ENCODE measurements at regions not wholly inside any gene's neighbourhood (a gene's known extent, or its start where the extent isn't known, plus 50 kb on each side); places are given as distances from the start of the nearest gene placed in this dataset.

DNA sequence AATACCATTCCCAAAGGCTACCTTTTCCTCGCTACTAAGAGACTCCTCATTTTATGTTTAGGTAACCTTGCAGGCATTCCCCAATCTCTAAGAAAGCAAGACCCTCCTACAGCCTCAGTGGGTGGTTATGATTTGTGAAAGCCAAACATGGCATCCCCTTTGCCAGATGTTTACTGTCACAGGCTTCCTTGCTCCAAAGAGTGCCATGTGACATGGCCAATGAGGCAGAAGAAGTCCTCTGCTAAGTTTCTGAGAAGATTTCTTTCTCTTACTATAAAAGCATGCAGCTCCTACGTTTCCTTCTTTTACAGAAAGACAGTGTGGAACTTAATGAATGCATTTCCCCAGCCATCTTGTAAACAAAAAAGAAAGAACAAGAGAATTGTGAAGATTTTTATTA is 688.2 kb downstream of the TBC1D32 start:
- H3K9me3 ChIP-seq (replicated peaks; ENCODE audit: control insufficient read depth, insufficient read depth, low read depth, low read length): no peaks in the 10 kb centered on the region
- POLR2A ChIA-PET: no interaction called here
- 0% methylated on average over 2 of the region's 2 CpGs for WGBS (ENCODE audit: insufficient coverage, low coverage, missing lambda C conversion rate)
- CTCF ChIA-PET (ENCODE audit: low intra/inter-chr PET ratio): no interaction called here
- H3K36me3 ChIP-seq (ENCODE audit: control insufficient read depth, insufficient read depth, low read length): no peaks in the 10 kb centered on the region
- H2AFZ ChIP-seq (ENCODE audit: low read depth, low read length): no peak overlapping the region
- BruUV-seq (replicated peaks): no TSS peak
- H3K9me1 ChIP-seq (ENCODE audit: control insufficient read depth, insufficient read depth, low read length): no peaks in the 10 kb centered on the region
- TF ChIP-seq CC2D1A (IDR thresholded peaks at IDR 0.05) (no peak), ZBTB7A (IDR thresholded peaks at IDR 0.05; ENCODE audit: borderline replicate concordance, control insufficient read depth, low read depth, low read length) (no peak), RCOR1 (IDR thresholded peaks at IDR 0.05; ENCODE audit: borderline replicate concordance in 1 of 2, low read depth in 2 of 2, low read length in 2 of 2) (no peak), NCOA2 (IDR thresholded peaks at IDR 0.05; ENCODE audit: partially characterized antibody in 2 of 2) (no peak)
- FAIRE-seq (no peak), DNase-seq (ENCODE audit: extremely low read depth in 1 of 4, low spot score in 3 of 4) (no peak), ATAC-seq (no peak)
- intact Hi-C loops (cut with micrococcal nuclease) (no loop called here), in situ Hi-C loops (cut with MboI) (no loop called here)
- no peak overlapping the region for H3K4me3 ChIP-seq
- H3K27ac ChIP-seq (ENCODE audit: extremely low read depth, low read depth, low read length): no peak overlapping the region
- no peaks in the 10 kb centered on the region for H3K4me1 ChIP-seq (replicated peaks in 1 of 2; ENCODE audit: control insufficient read depth in 2 of 2, insufficient read depth in 2 of 2, low read length in 2 of 2)
- H3K9ac ChIP-seq (ENCODE audit: insufficient read depth in 1 of 2, low read depth in 2 of 2, low read length in 2 of 2): no peak overlapping the region
- H4K20me1 ChIP-seq (replicated peaks; ENCODE audit: control insufficient read depth, insufficient read depth, low read length): no peaks in the 10 kb centered on the region
- H3K79me2 ChIP-seq (ENCODE audit: control insufficient read depth, insufficient read depth, low read length): no peaks in the 10 kb centered on the region
- H3K4me2 ChIP-seq (ENCODE audit: insufficient read depth, low read length): no peak overlapping the region
- H3K27me3 ChIP-seq (ENCODE audit: control insufficient read depth in 2 of 2, insufficient read depth in 2 of 2, low read length in 2 of 2): no peaks in the 10 kb centered on the region

DNA sequence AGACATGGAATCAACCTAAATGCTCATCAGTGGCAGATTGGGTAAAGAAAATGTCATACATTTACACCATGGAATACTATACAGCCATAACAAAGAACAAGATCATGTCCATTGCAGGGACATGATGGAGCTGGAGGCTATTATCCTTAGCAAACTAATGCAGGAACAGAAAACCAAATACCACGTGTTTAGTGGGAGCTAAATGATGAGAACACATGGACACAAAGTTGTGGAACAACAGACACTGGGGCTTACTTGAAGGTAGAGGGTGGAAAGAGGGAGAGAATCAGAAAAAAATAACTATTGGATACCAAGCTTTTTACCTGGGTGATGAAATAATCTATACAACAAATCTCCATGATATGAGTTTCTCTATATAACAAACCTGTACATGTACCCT is 701.3 kb downstream of the TBC1D32 start:
- Histone ChIP-seq H3K27me3 (ENCODE audit: control insufficient read depth in 2 of 2, insufficient read depth in 2 of 2, low read length in 2 of 2) (no peaks in the 10 kb centered on the region), H3K4me2 (ENCODE audit: insufficient read depth, low read length) (no peak overlapping the region), H3K36me3 (ENCODE audit: control insufficient read depth, insufficient read depth, low read length) (no peaks in the 10 kb centered on the region), H3K9me3 (replicated peaks; ENCODE audit: control insufficient read depth, insufficient read depth, low read depth, low read length) (no peaks in the 10 kb centered on the region), H3K9me1 (ENCODE audit: control insufficient read depth, insufficient read depth, low read length) (no peaks in the 10 kb centered on the region), H3K27ac (ENCODE audit: extremely low read depth, low read depth, low read length) (no peak overlapping the region), H3K79me2 (ENCODE audit: control insufficient read depth, insufficient read depth, low read length) (no peaks in the 10 kb centered on the region), H4K20me1 (replicated peaks; ENCODE audit: control insufficient read depth, insufficient read depth, low read length) (no peaks in the 10 kb centered on the region), H3K9ac (ENCODE audit: insufficient read depth in 1 of 2, low read depth in 2 of 2, low read length in 2 of 2) (no peak overlapping the region), H2AFZ (ENCODE audit: low read depth, low read length) (no peak overlapping the region), H3K4me1 (replicated peaks in 1 of 2; ENCODE audit: control insufficient read depth in 2 of 2, insufficient read depth in 2 of 2, low read length in 2 of 2) (no peaks in the 10 kb centered on the region), H3K4me3 (no peak overlapping the region)
- TF ChIP-seq ARNT (IDR thresholded peaks at IDR 0.05) (no peak), ZNF696 (CRISPR knock-in tag; conservative IDR thresholded peaks at IDR 0.05) (no peak), ZBTB8A (IDR thresholded peaks at IDR 0.05; ENCODE audit: partially characterized antibody) (no peak), ZNF586 (CRISPR knock-in tag; conservative IDR thresholded peaks at IDR 0.05) (no peak), KLF10 (CRISPR knock-in tag; IDR thresholded peaks at IDR 0.05) (no peak), DMBX1 (CRISPR knock-in tag; IDR thresholded peaks at IDR 0.05; ENCODE audit: borderline replicate concordance) (no peak), NCOA2 (IDR thresholded peaks at IDR 0.05; ENCODE audit: partially characterized antibody in 2 of 2) (no peak)
- POLR2A ChIA-PET: no interaction called here
- 0% methylated on average over 1 of the region's 1 CpG for WGBS (ENCODE audit: insufficient coverage, low coverage, missing lambda C conversion rate)
- DNase-seq (ENCODE audit: extremely low read depth in 1 of 4, low spot score in 3 of 4) (no peak), ATAC-seq (no peak), FAIRE-seq (no peak)
- BruUV-seq (replicated peaks): no TSS peak
- intact Hi-C loops (cut with micrococcal nuclease): no loop called here
- in situ Hi-C loops (cut with MboI): no loop called here
- CTCF ChIA-PET (ENCODE audit: low intra/inter-chr PET ratio): no interaction called here
